ENCODE measurements at regions not wholly inside any gene's neighbourhood (a gene's known extent, or its start where the extent isn't known, plus 50 kb on each side); places are given as distances from the start of the nearest gene placed in this dataset.

DNA sequence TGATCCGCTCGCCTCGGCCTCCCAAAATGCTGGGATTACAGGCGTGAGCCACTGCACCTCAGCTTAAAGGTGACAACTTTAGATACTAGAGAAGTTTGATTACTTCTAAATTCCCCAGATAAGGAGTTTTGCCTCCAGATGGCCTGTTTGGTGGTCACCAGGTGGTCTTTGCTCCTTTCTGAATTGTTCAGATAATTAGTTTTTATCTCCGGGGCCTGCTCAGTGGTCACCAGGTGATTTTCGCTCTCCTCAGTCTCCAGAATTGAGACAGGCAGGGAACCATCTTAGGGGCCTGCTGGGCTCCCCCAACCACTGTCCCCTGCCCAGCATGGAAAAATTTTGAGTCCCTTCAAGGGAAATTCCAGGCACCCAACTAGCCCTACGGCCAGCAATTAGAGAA lies 62.6 kb downstream of the GPR6 start:
- TF ChIP-seq POLR2A (IDR thresholded peaks at IDR 0.05; ENCODE audit: low read depth, low read length) (no peak), TAF1 (IDR thresholded peaks at IDR 0.05; ENCODE audit: low read depth, low read length) (no peak), POLR2AphosphoS5 (IDR thresholded peaks at IDR 0.05; ENCODE audit: low read depth, low read length) (no peak), SPI1 (IDR thresholded peaks at IDR 0.05; ENCODE audit: low read depth, low read length) (no peak), POU2F2 (IDR thresholded peaks at IDR 0.05; ENCODE audit: low read depth, low read length) (no peak)
